Uterus (tissue), 2 donors: ENCODE measurements at regions not wholly inside any gene's neighbourhood (a gene's known extent, or its start where the extent isn't known, plus 50 kb on each side); places are given as distances from the start of the nearest gene placed in this dataset.

Source experiments
- CTCF ChIP-seq, 4 experiments: fragments of 200-600 bp in 2 of 4; fragments of 450-650 bp in 2 of 4; sonication (generic) in 2 of 4; IDR thresholded peaks; one replicate each; pipeline ENCODE4 v1.5.1; 2016 to 2019; ENCODE audit warnings: antibody characterized with exemption in 4 of 4, mild to moderate bottlenecking in 2 of 4, moderate library complexity in 1 of 4
- POLR2A ChIP-seq, 2 donors: fragments of 450-650 bp; IDR thresholded peaks; one replicate each; pipeline ENCODE4 v1.6.1; 2016; ENCODE audit warnings: antibody characterized with exemption in 2 of 2, mild to moderate bottlenecking in 1 of 2, moderate library complexity in 1 of 2

- TF ChIP-seq CTCF (IDR thresholded peaks at IDR 0.05) = no peak
- no peak for TF ChIP-seq POLR2A (IDR thresholded peaks at IDR 0.05)
These were observed 128.2 kb downstream of the MYCN start for GRCh38 chr2:16068552-16068940.
